ENCODE measurements at regions not wholly inside any gene's neighbourhood (a gene's known extent, or its start where the extent isn't known, plus 50 kb on each side); places are given as distances from the start of the nearest gene placed in this dataset.

DNA sequence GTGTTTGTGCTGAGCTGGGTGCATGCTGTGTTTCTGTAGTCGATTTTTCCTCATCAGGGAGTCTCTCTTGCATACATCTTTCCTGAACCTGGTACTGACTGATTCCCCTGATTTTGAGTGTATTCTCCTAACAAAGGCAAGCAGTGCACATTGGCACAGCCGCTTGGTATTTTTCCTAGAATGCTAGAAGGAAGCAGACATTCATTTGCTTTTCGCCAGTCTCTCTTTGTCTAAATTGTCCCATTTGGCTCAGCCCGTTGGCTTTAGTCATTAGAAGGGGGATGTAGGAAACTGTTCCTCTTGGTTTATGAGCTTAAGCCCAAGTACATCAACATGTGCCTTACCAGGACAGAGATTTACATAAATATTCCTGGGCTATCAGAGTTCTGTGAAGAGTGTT is 266.1 kb upstream of the TMTC4 start:
- peak in 1 of 58 donors; percentile 8 for DNase-seq

DNA sequence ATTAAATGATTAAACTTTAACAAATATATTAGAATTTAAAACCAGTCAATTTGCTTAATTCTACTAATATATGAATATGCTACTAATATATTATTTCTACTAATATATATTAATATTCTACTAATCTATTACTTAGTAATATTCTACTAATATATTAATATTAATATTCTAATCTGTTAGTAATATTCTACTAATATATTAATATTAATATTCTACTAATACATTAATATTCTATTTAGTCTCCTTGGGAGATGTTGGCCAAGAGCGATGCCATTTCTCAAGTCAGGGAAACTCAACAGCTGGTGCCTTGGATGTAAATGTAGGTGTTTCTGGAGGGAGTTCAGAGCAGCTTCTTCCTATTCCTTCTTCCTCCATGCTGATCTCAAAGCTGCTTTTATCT is 259.2 kb upstream of the TMTC4 start:
- no peak for DNase-seq

- DNase-seq: no peak
Measured at GRCh38 chr13:100922599-100922998, 248.0 kb upstream of the TMTC4 start.

DNA sequence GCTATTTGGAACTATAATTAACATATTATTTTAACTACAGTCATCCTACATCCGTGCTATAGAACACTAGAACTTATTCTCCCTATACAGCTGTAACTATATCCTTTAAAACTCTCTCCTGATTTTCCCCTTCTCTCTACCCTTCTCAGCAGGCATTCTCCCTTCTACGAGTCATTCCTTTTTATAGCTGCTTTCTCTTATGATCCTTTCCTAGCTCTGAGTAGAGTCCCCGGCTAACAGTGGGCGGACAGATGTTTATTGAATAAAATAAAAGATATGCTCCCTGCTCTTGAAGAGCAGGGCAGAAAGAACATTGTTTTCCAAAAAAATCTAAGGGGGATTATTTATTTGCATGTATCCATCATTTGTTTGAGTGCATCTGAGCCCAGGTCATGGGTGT is 246.5 kb upstream of the TMTC4 start:
- DNase-seq: no peak

- no peak for DNase-seq
Measured at GRCh38 chr13:100917011-100917410, 242.4 kb upstream of the TMTC4 start.

GRCh38 chr13:100913143-100913542 is 238.5 kb upstream of the TMTC4 start:
- DNase-seq: no peak

- no peak for DNase-seq
Measured at GRCh38 chr13:100904293-100904976, 229.8 kb upstream of the TMTC4 start.

DNA sequence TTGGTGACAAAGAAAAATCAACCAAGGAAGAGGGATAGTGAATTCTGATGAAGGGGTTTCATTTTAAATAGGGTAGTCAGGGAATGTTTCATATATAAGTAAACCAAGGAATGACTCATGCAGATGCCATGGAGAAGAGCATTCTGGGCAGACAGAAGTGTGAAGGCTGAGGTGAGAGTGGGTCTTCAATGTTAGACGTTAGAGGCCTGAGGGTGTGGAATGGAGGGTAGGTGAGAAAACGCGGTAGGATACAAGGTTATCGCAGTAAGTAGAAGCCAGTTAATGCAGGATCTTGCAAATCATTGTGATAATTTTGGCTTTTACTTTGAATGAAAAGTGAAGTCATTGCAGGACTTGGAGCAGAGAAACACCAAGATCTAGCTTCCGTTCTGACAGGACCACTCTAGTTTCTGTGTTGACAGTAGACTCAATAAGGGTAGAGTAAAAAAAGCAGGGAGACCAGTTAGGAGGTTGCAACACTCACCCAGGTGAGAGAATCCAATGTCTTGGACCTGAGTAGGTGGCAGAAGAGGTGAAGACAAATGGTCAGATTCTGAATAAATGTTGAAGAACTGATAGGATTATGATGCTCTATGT is 225.2 kb upstream of the TMTC4 start:
- DNase-seq: no peak

DNA sequence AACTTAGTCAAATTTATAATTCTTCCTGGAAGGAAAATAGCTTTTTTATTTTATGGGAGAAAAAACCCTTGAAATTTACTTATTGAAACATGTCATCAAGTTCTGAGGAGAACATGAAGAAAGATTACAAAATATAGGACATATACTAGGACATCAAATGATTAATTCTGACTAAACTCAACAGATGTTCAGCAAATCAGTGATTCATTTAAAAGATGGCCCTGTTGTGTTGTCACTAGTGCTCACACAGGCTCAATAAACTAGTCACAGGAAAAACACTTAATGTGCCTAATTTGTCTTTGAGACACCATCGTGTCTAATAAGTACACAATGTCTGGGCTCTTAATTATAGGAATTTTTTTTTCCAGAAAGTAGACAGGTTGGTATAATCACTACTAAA is 223.8 kb upstream of the TMTC4 start:
- no peak for DNase-seq

- DNase-seq: no peak
Measured at GRCh38 chr13:100895651-100896050, 221.1 kb upstream of the TMTC4 start.

DNA sequence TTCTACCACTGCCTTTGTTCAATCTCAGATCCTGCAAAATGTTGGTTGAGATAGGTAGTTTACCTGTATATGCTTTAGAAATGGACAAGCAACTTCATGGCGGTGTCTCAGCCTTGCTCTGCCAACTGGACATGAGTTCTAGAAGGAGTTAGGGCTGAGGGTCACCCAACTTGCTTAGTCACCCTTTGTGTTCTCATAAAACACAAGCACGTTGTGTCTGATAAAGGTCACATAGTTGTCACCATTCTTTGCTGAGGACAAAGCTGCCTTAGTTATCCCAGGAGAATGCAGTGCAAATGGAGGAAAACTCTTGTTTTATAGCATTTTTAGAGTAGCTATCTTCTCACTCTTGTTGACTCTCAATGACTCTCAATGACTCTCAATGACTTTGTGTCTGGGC is 218.4 kb upstream of the TMTC4 start:
- DNase-seq: peak in 12 of 58 donors; percentile 5 to 53 (median 22)

GRCh38 chr13:100890645-100891044 is 216.1 kb upstream of the TMTC4 start:
- DNase-seq: no peak

DNA sequence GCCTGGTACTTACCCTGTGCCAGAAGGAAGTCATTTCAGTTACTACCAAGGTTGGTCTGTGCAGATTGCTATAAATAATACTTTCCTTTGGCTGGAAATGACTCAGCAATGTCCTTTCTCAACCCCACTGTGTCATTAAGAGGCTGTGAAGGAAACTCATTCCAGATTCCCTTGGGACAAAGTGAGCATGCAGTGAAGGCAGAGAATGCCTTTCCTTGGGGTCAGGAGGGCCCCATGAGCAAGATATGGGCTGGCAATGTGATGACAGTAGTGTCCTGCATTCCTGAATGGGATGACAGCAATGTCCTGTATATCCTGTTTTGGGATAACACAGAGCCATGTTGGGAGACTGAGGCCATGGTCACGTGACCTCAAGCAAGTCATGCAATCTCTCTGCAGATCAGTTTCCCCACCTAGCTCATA is 213.1 kb upstream of the TMTC4 start:
- no peak for DNase-seq

GRCh38 chr13:100883453-100883852 is 208.9 kb upstream of the TMTC4 start:
- peak in 3 of 58 donors; percentile 4 to 14 (median 5) for DNase-seq

DNA sequence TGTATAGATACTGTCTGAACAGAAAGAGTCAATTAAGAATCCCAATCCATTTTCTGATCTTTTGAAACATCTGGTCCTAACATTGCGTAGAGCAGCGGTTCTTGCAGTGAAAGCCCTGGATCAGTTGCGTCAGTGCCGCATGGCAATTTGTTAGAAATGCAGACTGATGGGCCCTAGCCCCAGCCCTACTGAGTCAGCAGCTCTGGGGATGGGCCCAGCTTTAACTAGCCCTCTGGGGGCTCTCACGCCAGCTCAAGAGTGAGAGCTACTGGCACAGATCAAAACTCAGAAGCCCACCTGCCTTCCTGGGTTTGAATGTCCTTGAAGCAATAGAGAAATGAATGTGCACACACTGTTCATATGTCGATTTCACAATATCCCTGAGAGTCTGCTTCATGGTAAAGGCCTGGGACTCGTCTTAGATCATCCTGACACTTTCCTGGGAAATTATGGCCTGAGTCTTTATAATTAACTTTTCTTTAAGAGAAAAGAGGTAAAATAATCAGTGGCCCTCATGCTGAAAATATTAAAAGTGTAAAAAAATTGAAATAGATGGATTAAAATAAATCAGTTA is 206.8 kb upstream of the TMTC4 start:
- DNase-seq: no peak

GRCh38 chr13:100880166-100880565 is 205.6 kb upstream of the TMTC4 start:
- no peak for DNase-seq

DNA sequence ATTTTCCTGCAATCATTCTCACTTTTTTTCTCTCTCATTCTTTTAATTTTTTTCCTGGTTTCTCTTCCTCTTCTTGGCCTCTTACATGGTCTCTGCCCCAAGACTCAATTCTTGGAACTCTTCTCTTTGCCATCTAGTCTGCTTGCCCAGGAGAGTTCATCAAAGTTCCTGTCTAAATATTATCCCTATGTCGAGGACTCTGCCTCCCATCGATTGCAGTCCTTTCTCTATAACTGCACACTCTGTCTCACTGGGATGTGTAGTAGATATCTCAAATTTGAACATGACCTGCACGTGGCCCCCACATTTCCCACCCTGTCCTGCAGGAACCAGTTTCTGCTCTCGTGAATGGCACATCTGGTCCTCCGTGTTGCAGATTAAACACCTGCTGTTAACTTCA is 204.7 kb upstream of the TMTC4 start:
- DNase-seq: no peak

GRCh38 chr13:100876044-100876403 is 201.4 kb upstream of the TMTC4 start:
- no peak for DNase-seq

DNA sequence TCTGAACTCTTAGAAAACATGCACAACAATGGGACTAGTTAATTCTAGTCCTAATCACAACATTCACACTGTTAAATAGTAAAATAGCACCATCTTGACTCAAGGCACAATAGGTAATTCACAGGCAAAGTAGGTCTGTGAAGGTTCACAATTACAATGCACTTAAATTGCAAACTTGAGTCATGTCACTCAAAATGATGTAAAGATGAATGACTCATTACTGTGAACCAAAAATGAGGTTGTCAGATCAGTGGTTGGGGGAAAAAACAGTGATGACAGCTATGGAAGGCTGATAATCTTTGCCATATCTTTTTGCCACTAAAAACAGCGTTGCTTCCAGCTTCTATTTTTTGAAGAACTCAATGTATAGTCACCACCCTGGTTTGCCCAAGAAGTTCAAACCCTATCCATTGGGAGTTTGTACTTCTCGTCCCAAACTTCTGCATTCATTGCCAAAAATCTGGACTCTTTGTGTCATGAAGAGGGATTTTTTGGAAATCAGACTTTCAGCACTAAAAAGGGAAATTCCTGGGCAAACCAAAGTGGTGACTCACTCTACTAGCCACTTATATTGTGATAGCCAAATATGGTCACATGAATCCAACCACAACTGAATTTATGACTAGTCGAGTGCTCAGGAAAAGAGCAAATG is 200.9 kb upstream of the TMTC4 start:
- no peak for DNase-seq

GRCh38 chr13:100872761-100873160 is 198.2 kb upstream of the TMTC4 start:
- no peak for DNase-seq

- DNase-seq: no peak
Measured at GRCh38 chr13:100870898-100871297, 196.3 kb upstream of the TMTC4 start.

- no peak for DNase-seq
Measured at GRCh38 chr13:100860866-100861265, 186.3 kb upstream of the TMTC4 start.

DNA sequence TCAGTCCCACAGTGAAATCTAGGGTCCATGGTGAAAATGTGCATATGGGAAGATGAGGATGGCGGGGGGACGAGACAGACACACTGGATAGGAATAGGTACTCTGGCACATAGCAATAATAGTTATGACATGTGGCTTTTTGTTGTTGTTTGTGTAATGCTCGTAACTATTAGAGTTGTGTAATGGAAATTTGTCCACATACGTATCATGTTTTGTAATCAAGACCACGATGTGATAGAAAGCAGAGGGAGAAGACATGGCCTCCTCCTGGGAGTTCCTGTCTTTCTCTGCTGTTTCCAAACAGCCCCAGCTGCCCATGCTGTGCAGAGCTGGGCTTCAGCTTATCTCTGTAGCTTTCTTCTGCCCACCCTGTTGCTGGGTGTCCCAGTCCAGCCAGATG is 185.3 kb upstream of the TMTC4 start:
- DNase-seq: no peak

Measured in anterior cingulate cortex (tissue), 58 donors.